ENCODE measurements at regions not wholly inside any gene's neighbourhood (a gene's known extent, or its start where the extent isn't known, plus 50 kb on each side); places are given as distances from the start of the nearest gene placed in this dataset.

- no peaks in the 10 kb centered on the region for H3K9me3 ChIP-seq (ENCODE audit: control insufficient read depth, insufficient read depth, low read length)
- H3K36me3 ChIP-seq (ENCODE audit: control insufficient read depth, low read length) = no peaks in the 10 kb centered on the region
- TF ChIP-seq CTCF (IDR thresholded peaks at IDR 0.05; ENCODE audit: low read depth, low read length, poor library complexity, severe bottlenecking) (no peak), EZH2phosphoT487 (IDR thresholded peaks at IDR 0.05; ENCODE audit: borderline replicate concordance, low read length) (no peak)
- H3K4me3 ChIP-seq (ENCODE audit: low read length) = no peak overlapping the region
- no peaks in the 10 kb centered on the region for H4K20me1 ChIP-seq (ENCODE audit: control insufficient read depth, insufficient read depth, low read depth, low read length)
- H3F3A ChIP-seq (ENCODE audit: control insufficient read depth, insufficient read depth) = no peaks in the 10 kb centered on the region
- no peaks in the 10 kb centered on the region for H3K79me2 ChIP-seq (ENCODE audit: control insufficient read depth, low read length)
- H3K27me3 ChIP-seq (ENCODE audit: control insufficient read depth, low read length) = no peaks in the 10 kb centered on the region
- no peaks in the 10 kb centered on the region for H3K9me2 ChIP-seq (replicated peaks; ENCODE audit: control insufficient read depth, low read length)
- no peaks in the 10 kb centered on the region for H3K4me1 ChIP-seq (ENCODE audit: control insufficient read depth, low read length)
- no peak overlapping the region for H3K27ac ChIP-seq (ENCODE audit: low read depth, low read length)
- no peak overlapping the region for H3K4me2 ChIP-seq (ENCODE audit: low read length)
Measured at GRCh38 chr2:22403748-22404147, 981.2 kb upstream of the KLHL29 start.

GRCh38 chr2:22406625-22407024 is 978.4 kb upstream of the KLHL29 start:
- H3K27ac ChIP-seq (ENCODE audit: low read depth, low read length) = no peak overlapping the region
- no peaks in the 10 kb centered on the region for H3F3A ChIP-seq (ENCODE audit: control insufficient read depth, insufficient read depth)
- H3K27me3 ChIP-seq (ENCODE audit: control insufficient read depth, low read length) = no peaks in the 10 kb centered on the region
- TF ChIP-seq CTCF (IDR thresholded peaks at IDR 0.05; ENCODE audit: low read depth, low read length, poor library complexity, severe bottlenecking) = no peak
- no peak for TF ChIP-seq EZH2phosphoT487 (IDR thresholded peaks at IDR 0.05; ENCODE audit: borderline replicate concordance, low read length)
- no peaks in the 10 kb centered on the region for H3K36me3 ChIP-seq (ENCODE audit: control insufficient read depth, low read length)
- H4K20me1 ChIP-seq (ENCODE audit: control insufficient read depth, insufficient read depth, low read depth, low read length) = no peaks in the 10 kb centered on the region
- H3K4me3 ChIP-seq (ENCODE audit: low read length) = no peak overlapping the region
- H3K4me2 ChIP-seq (ENCODE audit: low read length) = no peak overlapping the region
- H3K79me2 ChIP-seq (ENCODE audit: control insufficient read depth, low read length) = no peaks in the 10 kb centered on the region
- no peaks in the 10 kb centered on the region for H3K9me3 ChIP-seq (ENCODE audit: control insufficient read depth, insufficient read depth, low read length)
- no peaks in the 10 kb centered on the region for H3K4me1 ChIP-seq (ENCODE audit: control insufficient read depth, low read length)
- no peaks in the 10 kb centered on the region for H3K9me2 ChIP-seq (replicated peaks; ENCODE audit: control insufficient read depth, low read length)

GRCh38 chr2:22420076-22420475 is 964.9 kb upstream of the KLHL29 start:
- no peaks in the 10 kb centered on the region for H3K36me3 ChIP-seq (ENCODE audit: control insufficient read depth, low read length)
- TF ChIP-seq CTCF (IDR thresholded peaks at IDR 0.05; ENCODE audit: low read depth, low read length, poor library complexity, severe bottlenecking) = no peak
- no peak for TF ChIP-seq EZH2phosphoT487 (IDR thresholded peaks at IDR 0.05; ENCODE audit: borderline replicate concordance, low read length)

GRCh38 chr2:22442051-22442450 is 942.9 kb upstream of the KLHL29 start:
- Histone ChIP-seq H3K4me1 (ENCODE audit: control insufficient read depth, low read length) (no peaks in the 10 kb centered on the region), H3K9me3 (ENCODE audit: control insufficient read depth, insufficient read depth, low read length) (no peaks in the 10 kb centered on the region), H3K4me3 (ENCODE audit: low read length) (no peak overlapping the region), H3K79me2 (ENCODE audit: control insufficient read depth, low read length) (no peaks in the 10 kb centered on the region), H3F3A (ENCODE audit: control insufficient read depth, insufficient read depth) (no peaks in the 10 kb centered on the region), H4K20me1 (ENCODE audit: control insufficient read depth, insufficient read depth, low read depth, low read length) (no peaks in the 10 kb centered on the region), H3K4me2 (ENCODE audit: low read length) (no peak overlapping the region), H3K36me3 (ENCODE audit: control insufficient read depth, low read length) (no peaks in the 10 kb centered on the region), H3K27me3 (ENCODE audit: control insufficient read depth, low read length) (no peaks in the 10 kb centered on the region), H3K9me2 (replicated peaks; ENCODE audit: control insufficient read depth, low read length) (no peaks in the 10 kb centered on the region), H3K27ac (ENCODE audit: low read depth, low read length) (no peak overlapping the region)
- no peak for TF ChIP-seq CTCF (IDR thresholded peaks at IDR 0.05; ENCODE audit: low read depth, low read length, poor library complexity, severe bottlenecking)
- no peak for TF ChIP-seq EZH2phosphoT487 (IDR thresholded peaks at IDR 0.05; ENCODE audit: borderline replicate concordance, low read length)

More at GRCh38 chr2:22420076-22420475, 964.9 kb upstream of the KLHL29 start:
- Histone ChIP-seq H3K79me2 (ENCODE audit: control insufficient read depth, low read length) (no peaks in the 10 kb centered on the region), H3K4me3 (ENCODE audit: low read length) (no peak overlapping the region), H4K20me1 (ENCODE audit: control insufficient read depth, insufficient read depth, low read depth, low read length) (no peaks in the 10 kb centered on the region), H3F3A (ENCODE audit: control insufficient read depth, insufficient read depth) (no peaks in the 10 kb centered on the region), H3K9me2 (replicated peaks; ENCODE audit: control insufficient read depth, low read length) (no peaks in the 10 kb centered on the region), H3K27me3 (ENCODE audit: control insufficient read depth, low read length) (no peaks in the 10 kb centered on the region), H3K4me1 (ENCODE audit: control insufficient read depth, low read length) (no peaks in the 10 kb centered on the region), H3K27ac (ENCODE audit: low read depth, low read length) (no peak overlapping the region), H3K9me3 (ENCODE audit: control insufficient read depth, insufficient read depth, low read length) (no peaks in the 10 kb centered on the region), H3K4me2 (ENCODE audit: low read length) (no peak overlapping the region)
